ENCODE measurements at regions not wholly inside any gene's neighbourhood (a gene's known extent, or its start where the extent isn't known, plus 50 kb on each side); places are given as distances from the start of the nearest gene placed in this dataset.
"Not testable (repeated sequence)": the region's sequence is repeated elsewhere in the genome, so short reads cannot be mapped to it uniquely, and the experiment has no call there.

- DNase-seq: peak; percentile 70
- no peaks in the 10 kb centered on the region for H3K27me3 ChIP-seq (ENCODE audit: control insufficient read depth, insufficient read depth, low read length)
- no peaks in the 10 kb centered on the region for H3K36me3 ChIP-seq (replicated peaks; ENCODE audit: control insufficient read depth, insufficient read depth, low read length)
Observed at GRCh38 chr1:157369808-157370521, 182.3 kb downstream of the FCRL5 start.

GRCh38 chr1:157368941-157369340, 183.4 kb downstream of the FCRL5 start:
- H3K27me3 ChIP-seq (ENCODE audit: control insufficient read depth, insufficient read depth, low read length); H3K4me3 ChIP-seq (ENCODE audit: insufficient read depth, low read depth, low read length); H3K36me3 ChIP-seq (replicated peaks; ENCODE audit: control insufficient read depth, insufficient read depth, low read length); DNase-seq: not testable (repeated sequence)

More at GRCh38 chr1:157369808-157370521, 182.3 kb downstream of the FCRL5 start:
- no peak overlapping the region for H3K4me3 ChIP-seq (ENCODE audit: insufficient read depth, low read depth, low read length)

GRCh38 chr1:157368363-157368762, 184.0 kb downstream of the FCRL5 start:
- no peak overlapping the region for H3K4me3 ChIP-seq (ENCODE audit: insufficient read depth, low read depth, low read length)
- no peaks in the 10 kb centered on the region for H3K36me3 ChIP-seq (replicated peaks; ENCODE audit: control insufficient read depth, insufficient read depth, low read length)
- no peaks in the 10 kb centered on the region for H3K27me3 ChIP-seq (ENCODE audit: control insufficient read depth, insufficient read depth, low read length)
- no peak for DNase-seq

GRCh38 chr1:157367870-157368269, 184.4 kb downstream of the FCRL5 start:
- Histone ChIP-seq H3K36me3 (replicated peaks; ENCODE audit: control insufficient read depth, insufficient read depth, low read length) (no peaks in the 10 kb centered on the region), H3K4me3 (ENCODE audit: insufficient read depth, low read depth, low read length) (no peak overlapping the region), H3K27me3 (ENCODE audit: control insufficient read depth, insufficient read depth, low read length) (no peaks in the 10 kb centered on the region)
- DNase-seq: no peak

- H3K4me3 ChIP-seq (ENCODE audit: insufficient read depth, low read depth, low read length): no peak overlapping the region
- DNase-seq: no peak
- H3K27me3 ChIP-seq (ENCODE audit: control insufficient read depth, insufficient read depth, low read length): no peaks in the 10 kb centered on the region
- H3K36me3 ChIP-seq (replicated peaks; ENCODE audit: control insufficient read depth, insufficient read depth, low read length): no peaks in the 10 kb centered on the region
Observed at GRCh38 chr1:157367091-157367739, 185.1 kb downstream of the FCRL5 start.

GRCh38 chr1:157364612-157365011, 187.7 kb downstream of the FCRL5 start:
- Histone ChIP-seq H3K36me3 (replicated peaks; ENCODE audit: control insufficient read depth, insufficient read depth, low read length) (no peaks in the 10 kb centered on the region), H3K27me3 (ENCODE audit: control insufficient read depth, insufficient read depth, low read length) (no peaks in the 10 kb centered on the region), H3K4me3 (ENCODE audit: insufficient read depth, low read depth, low read length) (no peak overlapping the region)
- DNase-seq: no peak

GRCh38 chr1:157363660-157364140, 188.6 kb downstream of the FCRL5 start:
- no peaks in the 10 kb centered on the region for H3K27me3 ChIP-seq (ENCODE audit: control insufficient read depth, insufficient read depth, low read length)
- no peaks in the 10 kb centered on the region for H3K36me3 ChIP-seq (replicated peaks; ENCODE audit: control insufficient read depth, insufficient read depth, low read length)
- no peak overlapping the region for H3K4me3 ChIP-seq (ENCODE audit: insufficient read depth, low read depth, low read length)
- peak; percentile 65 for DNase-seq

- H3K36me3 ChIP-seq (replicated peaks; ENCODE audit: control insufficient read depth, insufficient read depth, low read length): no peaks in the 10 kb centered on the region
- DNase-seq: no peak
- H3K27me3 ChIP-seq (ENCODE audit: control insufficient read depth, insufficient read depth, low read length): no peaks in the 10 kb centered on the region; the same call in 1 of the 2 replicates
- no peak overlapping the region for H3K4me3 ChIP-seq (ENCODE audit: insufficient read depth, low read depth, low read length)
Observed at GRCh38 chr1:157360023-157360390, 192.3 kb downstream of the FCRL5 start.

GRCh38 chr1:157359314-157360022, 192.8 kb downstream of the FCRL5 start:
- H3K4me3 ChIP-seq (ENCODE audit: insufficient read depth, low read depth, low read length): no peak overlapping the region
- no peaks in the 10 kb centered on the region; the same call in 1 of the 2 replicates for H3K27me3 ChIP-seq (ENCODE audit: control insufficient read depth, insufficient read depth, low read length)
- H3K36me3 ChIP-seq (replicated peaks; ENCODE audit: control insufficient read depth, insufficient read depth, low read length): no peaks in the 10 kb centered on the region
- DNase-seq: no peak

- Histone ChIP-seq H3K27me3 (ENCODE audit: control insufficient read depth, insufficient read depth, low read length) (no peaks in the 10 kb centered on the region; the same call in 1 of the 2 replicates), H3K36me3 (replicated peaks; ENCODE audit: control insufficient read depth, insufficient read depth, low read length) (no peaks in the 10 kb centered on the region), H3K4me3 (ENCODE audit: insufficient read depth, low read depth, low read length) (no peak overlapping the region)
- no peak for DNase-seq
Observed at GRCh38 chr1:157357111-157357510, 195.2 kb downstream of the FCRL5 start.

- H3K27me3 ChIP-seq (ENCODE audit: control insufficient read depth, insufficient read depth, low read length): no peaks in the 10 kb centered on the region; the same call in 1 of the 2 replicates
- no peaks in the 10 kb centered on the region for H3K36me3 ChIP-seq (replicated peaks; ENCODE audit: control insufficient read depth, insufficient read depth, low read length)
- no peak overlapping the region for H3K4me3 ChIP-seq (ENCODE audit: insufficient read depth, low read depth, low read length)
- DNase-seq: no peak
Observed at GRCh38 chr1:157356601-157357000, 195.7 kb downstream of the FCRL5 start.

- no peak overlapping the region for H3K4me3 ChIP-seq (ENCODE audit: insufficient read depth, low read depth, low read length)
- no peak for DNase-seq
- no peaks in the 10 kb centered on the region for H3K36me3 ChIP-seq (replicated peaks; ENCODE audit: control insufficient read depth, insufficient read depth, low read length)
- no peaks in the 10 kb centered on the region; the same call in 1 of the 2 replicates for H3K27me3 ChIP-seq (ENCODE audit: control insufficient read depth, insufficient read depth, low read length)
Observed at GRCh38 chr1:157353546-157353945, 198.8 kb downstream of the FCRL5 start.

- H3K36me3 ChIP-seq (replicated peaks; ENCODE audit: control insufficient read depth, insufficient read depth, low read length): no peaks in the 10 kb centered on the region
- no peaks in the 10 kb centered on the region; the same call in 1 of the 2 replicates for H3K27me3 ChIP-seq (ENCODE audit: control insufficient read depth, insufficient read depth, low read length)
- no peak overlapping the region for H3K4me3 ChIP-seq (ENCODE audit: insufficient read depth, low read depth, low read length)
- DNase-seq: no peak
Observed at GRCh38 chr1:157352817-157353408, 199.4 kb downstream of the FCRL5 start.

- H3K36me3 ChIP-seq (replicated peaks; ENCODE audit: control insufficient read depth, insufficient read depth, low read length): no peaks in the 10 kb centered on the region
- H3K4me3 ChIP-seq (ENCODE audit: insufficient read depth, low read depth, low read length): no peak overlapping the region
- DNase-seq: no peak
- no peaks in the 10 kb centered on the region; the same call in 1 of the 2 replicates for H3K27me3 ChIP-seq (ENCODE audit: control insufficient read depth, insufficient read depth, low read length)
Observed at GRCh38 chr1:157352216-157352615, 200.1 kb downstream of the FCRL5 start.
